Activated naive CD8-positive, alpha-beta T cell treated with anti-CD3 and anti-CD28 coated beads, Interleukin-2, amount 50 U/mL, for 24 hours (primary cell): ENCODE measurements at regions not wholly inside any gene's neighbourhood (a gene's known extent, or its start where the extent isn't known, plus 50 kb on each side); places are given as distances from the start of the nearest gene placed in this dataset.

Experiments used
- ATAC-seq: fragments of 150-1000 bp; cut with Tn5 transposase; one replicate; pipeline ENCODE4 v1.10.0; 2021
- DNase-seq: peaks from one replicate; pipeline ENCODE4 v3.0.0; 2021
- H3K27ac Mint-ChIP-seq: one replicate; pipeline ENCODE4 v1.8.0; 2021; ENCODE audit warnings: mild to moderate bottlenecking, mixed read lengths
- H3K27me3 Mint-ChIP-seq: one replicate; pipeline ENCODE4 v1.8.0; 2021; ENCODE audit warnings: mixed read lengths
- H3K36me3 Mint-ChIP-seq: one replicate; pipeline ENCODE4 v1.8.0; 2021; ENCODE audit warnings: low read depth, mixed read lengths
- H3K4me1 Mint-ChIP-seq: one replicate; pipeline ENCODE4 v1.8.0; 2021; ENCODE audit warnings: mixed read lengths
- H3K4me3 Mint-ChIP-seq: one replicate; pipeline ENCODE4 v1.8.0; 2021; ENCODE audit warnings: mild to moderate bottlenecking, moderate library complexity, mixed read lengths
- H3K9me3 Mint-ChIP-seq: one replicate; pipeline ENCODE4 v1.8.0; 2021; ENCODE audit warnings: mixed read lengths

DNA sequence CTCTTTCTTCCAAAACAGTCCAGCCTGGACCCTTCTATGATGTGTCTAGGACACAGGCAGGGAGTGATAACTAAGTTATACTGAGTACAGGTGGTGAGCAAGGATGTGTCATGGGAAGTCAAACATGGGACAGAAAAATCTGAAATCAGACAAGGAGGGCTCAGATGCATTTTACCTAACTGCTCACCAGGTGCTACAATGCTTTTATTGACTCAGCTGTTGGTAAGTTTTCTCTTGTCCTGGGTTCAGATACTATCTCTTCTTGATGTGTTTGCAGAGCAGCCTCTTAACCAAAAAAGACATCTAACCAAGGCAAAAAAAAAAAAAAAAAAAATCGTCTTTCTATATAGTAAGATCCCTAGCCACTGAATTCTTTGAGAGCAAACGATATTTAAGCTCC is 378.6 kb downstream of the VPS13C start:
- peaks cover 8% of the 10 kb centered on the region for H3K9me3 Mint-ChIP-seq
- H3K27me3 Mint-ChIP-seq: peaks cover 16% of the 10 kb centered on the region
- ATAC-seq: no peak
- no peak for DNase-seq
- no peak overlapping the region for H3K27ac Mint-ChIP-seq
- H3K36me3 Mint-ChIP-seq: no peaks in the 10 kb centered on the region
- H3K4me3 Mint-ChIP-seq: no peak overlapping the region
- H3K4me1 Mint-ChIP-seq: no peaks in the 10 kb centered on the region

DNA sequence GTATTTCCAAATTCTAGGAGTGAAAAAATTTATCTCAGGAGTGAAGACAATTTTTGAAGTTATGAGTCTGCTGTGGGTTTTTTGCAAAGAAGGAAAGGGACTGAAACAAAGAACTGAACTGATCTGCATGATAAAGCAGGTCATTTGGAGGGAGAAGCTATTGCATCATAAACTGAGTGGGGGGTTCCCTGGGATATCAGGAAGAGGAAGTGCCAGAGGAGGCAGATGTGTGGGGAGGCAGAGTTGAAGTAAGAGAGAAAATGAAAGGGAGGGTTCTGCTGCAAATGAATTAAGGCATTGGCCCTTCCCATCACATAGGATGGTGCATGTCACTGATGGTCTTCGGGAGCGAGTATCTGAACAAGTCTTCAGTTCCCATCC is 379.2 kb downstream of the VPS13C start:
- Mint-ChIP-seq H3K4me1 (no peaks in the 10 kb centered on the region), H3K27ac (no peak overlapping the region), H3K36me3 (no peaks in the 10 kb centered on the region), H3K27me3 (peaks cover 16% of the 10 kb centered on the region), H3K9me3 (peaks cover 8% of the 10 kb centered on the region), H3K4me3 (no peak overlapping the region)
- DNase-seq: no peak
- no peak for ATAC-seq

- DNase-seq: no peak
- Mint-ChIP-seq H3K27ac (no peak overlapping the region), H3K36me3 (no peaks in the 10 kb centered on the region), H3K9me3 (peaks cover 8% of the 10 kb centered on the region), H3K27me3 (peaks cover 16% of the 10 kb centered on the region), H3K4me3 (no peak overlapping the region), H3K4me1 (no peaks in the 10 kb centered on the region)
- ATAC-seq: no peak
Observed at GRCh38 chr15:61680260-61681037, 379.8 kb downstream of the VPS13C start.

DNA sequence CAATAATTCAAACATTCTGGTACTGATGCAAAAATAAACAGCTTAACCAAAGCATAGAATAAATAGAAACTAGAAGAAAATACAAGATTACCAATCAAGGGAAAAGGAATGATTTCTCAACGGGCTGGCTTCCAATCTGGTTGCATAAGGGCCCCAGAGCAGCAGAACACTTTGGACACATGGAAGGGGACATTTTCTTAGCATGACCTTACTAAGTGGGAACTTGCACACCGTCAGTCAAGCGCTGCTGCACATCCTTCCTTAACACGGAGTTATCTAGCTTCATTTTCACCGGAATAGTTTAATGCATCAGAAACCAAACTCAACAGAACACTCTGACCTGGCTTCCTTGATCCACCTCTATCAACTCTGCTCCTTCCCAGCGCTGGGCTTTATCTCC is 388.5 kb downstream of the VPS13C start:
- Mint-ChIP-seq H3K4me3 (no peak overlapping the region), H3K4me1 (no peaks in the 10 kb centered on the region), H3K27me3 (peaks cover 19% of the 10 kb centered on the region), H3K27ac (no peak overlapping the region), H3K9me3 (no peaks in the 10 kb centered on the region), H3K36me3 (no peaks in the 10 kb centered on the region)
- DNase-seq (no peak), ATAC-seq (no peak)

DNA sequence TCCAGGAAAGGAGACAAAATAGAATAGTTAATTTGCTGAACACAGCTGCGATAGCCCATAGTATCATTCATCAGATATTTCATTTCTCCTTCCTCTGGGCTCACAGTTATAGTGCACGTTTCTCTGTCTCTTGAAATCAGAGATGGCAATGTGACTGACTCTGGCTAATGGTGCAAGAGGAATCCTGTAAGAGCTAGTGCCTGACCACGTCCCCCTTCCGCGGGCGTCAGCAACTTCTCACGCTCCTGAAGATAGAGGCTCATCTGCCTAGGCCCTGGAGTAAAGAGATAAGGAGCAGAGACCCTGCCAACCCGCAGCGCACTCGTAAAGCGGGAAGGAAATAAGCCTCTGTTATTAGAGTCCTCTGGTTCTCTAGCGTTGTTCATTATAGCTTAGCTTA is 391.8 kb downstream of the VPS13C start:
- Mint-ChIP-seq H3K4me3 (no peak overlapping the region), H3K27me3 (peaks cover 25% of the 10 kb centered on the region), H3K36me3 (no peaks in the 10 kb centered on the region), H3K27ac (no peak overlapping the region), H3K4me1 (no peaks in the 10 kb centered on the region), H3K9me3 (no peaks in the 10 kb centered on the region)
- no peak for ATAC-seq
- no peak for DNase-seq

GRCh38 chr15:61661791-61662190 is 398.5 kb downstream of the VPS13C start:
- Mint-ChIP-seq H3K27me3 (peaks cover 16% of the 10 kb centered on the region), H3K36me3 (no peaks in the 10 kb centered on the region), H3K4me3 (no peak overlapping the region), H3K27ac (no peak overlapping the region), H3K9me3 (no peaks in the 10 kb centered on the region), H3K4me1 (no peaks in the 10 kb centered on the region)
- DNase-seq: no peak
- no peak for ATAC-seq

GRCh38 chr15:61660579-61660978 is 399.7 kb downstream of the VPS13C start:
- DNase-seq: no peak
- Mint-ChIP-seq H3K27me3 (peaks cover 13% of the 10 kb centered on the region), H3K9me3 (no peaks in the 10 kb centered on the region)

DNA sequence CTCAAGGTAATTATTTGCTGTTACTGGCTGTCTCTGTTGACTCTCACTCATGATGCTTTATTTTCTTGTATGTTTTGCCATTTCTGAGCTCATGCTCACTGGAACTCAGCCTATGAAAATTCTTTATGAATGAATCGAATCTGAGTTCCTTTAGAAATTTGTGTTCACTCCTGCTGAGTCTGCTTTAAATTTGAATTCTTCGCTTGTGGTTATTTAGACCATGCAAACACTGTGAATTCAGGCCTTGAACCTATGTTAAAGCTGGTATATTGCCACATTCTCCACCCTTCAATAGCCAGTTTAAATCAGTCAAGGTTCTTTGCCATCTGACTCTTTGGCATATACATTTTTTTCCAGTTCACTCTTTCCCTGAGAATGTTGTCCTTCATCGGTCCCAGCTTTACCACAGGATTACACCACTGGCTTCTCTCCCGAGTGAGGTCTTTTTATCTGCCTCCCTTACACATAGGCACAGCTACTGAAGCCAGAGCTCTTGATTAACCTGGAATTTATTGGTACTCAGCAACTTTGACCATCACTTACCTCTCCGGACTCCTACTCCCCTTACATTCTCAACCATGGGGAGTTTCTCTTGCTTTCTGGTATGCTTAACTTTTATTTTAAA is 400.6 kb downstream of the VPS13C start:
- Mint-ChIP-seq H3K4me1 (no peaks in the 10 kb centered on the region), H3K9me3 (no peaks in the 10 kb centered on the region), H3K27me3 (peaks cover 6% of the 10 kb centered on the region), H3K36me3 (no peaks in the 10 kb centered on the region), H3K27ac (no peak overlapping the region), H3K4me3 (no peak overlapping the region)
- ATAC-seq: no peak
- DNase-seq: no peak

More at GRCh38 chr15:61660579-61660978, 399.7 kb downstream of the VPS13C start:
- Mint-ChIP-seq H3K27ac (no peak overlapping the region), H3K4me1 (no peaks in the 10 kb centered on the region), H3K36me3 (no peaks in the 10 kb centered on the region), H3K4me3 (no peak overlapping the region)
- ATAC-seq: no peak

- DNase-seq (no peak), ATAC-seq (no peak)
- Mint-ChIP-seq H3K27me3 (peaks cover 2% of the 10 kb centered on the region), H3K27ac (no peak overlapping the region), H3K4me1 (no peaks in the 10 kb centered on the region), H3K9me3 (no peaks in the 10 kb centered on the region), H3K4me3 (no peak overlapping the region), H3K36me3 (no peaks in the 10 kb centered on the region)
Observed at GRCh38 chr15:61657461-61657860, 402.8 kb downstream of the VPS13C start.

DNA sequence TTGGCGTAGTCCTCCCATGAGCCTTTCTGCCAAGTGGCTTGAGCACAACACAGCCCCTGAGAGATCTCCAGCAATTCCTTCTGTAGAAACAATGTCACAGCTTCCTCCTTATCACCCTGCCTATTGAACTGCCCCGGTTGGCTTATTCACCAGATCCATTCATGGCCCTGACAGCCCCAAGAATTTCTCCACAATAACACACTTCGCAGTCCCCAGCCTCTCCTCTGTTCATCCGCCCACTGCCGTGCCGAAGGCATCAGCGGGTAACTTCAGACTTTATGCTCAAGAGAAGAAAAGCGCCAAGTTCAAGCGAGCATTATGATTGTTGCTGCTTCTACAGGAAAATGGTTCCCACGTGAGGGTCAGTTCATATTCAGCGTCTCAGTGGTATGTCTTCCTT is 403.9 kb downstream of the VPS13C start:
- Mint-ChIP-seq H3K4me1 (no peaks in the 10 kb centered on the region), H3K36me3 (no peaks in the 10 kb centered on the region), H3K27me3 (peaks cover 2% of the 10 kb centered on the region), H3K9me3 (no peaks in the 10 kb centered on the region), H3K27ac (no peak overlapping the region), H3K4me3 (no peak overlapping the region)
- ATAC-seq: no peak
- no peak for DNase-seq

- H3K27ac Mint-ChIP-seq: no peak overlapping the region
- no peaks in the 10 kb centered on the region for H3K4me1 Mint-ChIP-seq
Observed at GRCh38 chr15:61655881-61656280, 404.4 kb downstream of the VPS13C start.

DNA sequence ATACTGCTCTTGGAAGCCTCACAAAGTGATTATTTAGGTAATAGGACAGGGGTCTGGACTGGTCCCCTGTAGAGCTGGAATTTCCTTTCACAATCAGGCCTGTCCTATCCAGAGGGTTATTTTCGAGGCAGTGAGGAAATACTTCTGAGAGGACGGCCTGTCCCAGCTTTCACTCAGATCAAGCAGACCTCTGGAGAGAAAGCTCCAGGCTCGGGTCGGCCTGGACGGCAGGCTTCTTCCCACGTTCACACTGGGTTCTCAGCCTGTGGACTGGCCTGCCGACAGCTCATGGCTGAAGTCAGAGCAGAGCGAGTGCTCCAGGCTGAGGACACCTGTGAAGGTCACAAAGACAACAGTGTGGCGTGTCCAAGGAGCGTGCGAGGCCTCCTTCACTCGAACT is 405.3 kb downstream of the VPS13C start:
- ATAC-seq: no peak

More at GRCh38 chr15:61655881-61656280, 404.4 kb downstream of the VPS13C start:
- Mint-ChIP-seq H3K27me3 (peaks cover 2% of the 10 kb centered on the region), H3K9me3 (no peaks in the 10 kb centered on the region), H3K4me3 (no peak overlapping the region), H3K36me3 (no peaks in the 10 kb centered on the region)
- no peak for ATAC-seq
- DNase-seq: no peak

GRCh38 chr15:61654002-61654740 is 406.1 kb downstream of the VPS13C start:
- H3K9me3 Mint-ChIP-seq: no peaks in the 10 kb centered on the region
- no peaks in the 10 kb centered on the region for H3K4me1 Mint-ChIP-seq
- no peak overlapping the region for H3K4me3 Mint-ChIP-seq
- H3K36me3 Mint-ChIP-seq: no peaks in the 10 kb centered on the region
- DNase-seq: no peak
- ATAC-seq: no peak
- H3K27me3 Mint-ChIP-seq: no peaks in the 10 kb centered on the region
- no peak overlapping the region for H3K27ac Mint-ChIP-seq

More for the DNA sequence above, 405.3 kb downstream of the VPS13C start:
- Mint-ChIP-seq H3K27ac (no peak overlapping the region), H3K27me3 (no peaks in the 10 kb centered on the region), H3K4me1 (no peaks in the 10 kb centered on the region), H3K4me3 (no peak overlapping the region), H3K9me3 (no peaks in the 10 kb centered on the region), H3K36me3 (no peaks in the 10 kb centered on the region)
- DNase-seq: no peak

DNA sequence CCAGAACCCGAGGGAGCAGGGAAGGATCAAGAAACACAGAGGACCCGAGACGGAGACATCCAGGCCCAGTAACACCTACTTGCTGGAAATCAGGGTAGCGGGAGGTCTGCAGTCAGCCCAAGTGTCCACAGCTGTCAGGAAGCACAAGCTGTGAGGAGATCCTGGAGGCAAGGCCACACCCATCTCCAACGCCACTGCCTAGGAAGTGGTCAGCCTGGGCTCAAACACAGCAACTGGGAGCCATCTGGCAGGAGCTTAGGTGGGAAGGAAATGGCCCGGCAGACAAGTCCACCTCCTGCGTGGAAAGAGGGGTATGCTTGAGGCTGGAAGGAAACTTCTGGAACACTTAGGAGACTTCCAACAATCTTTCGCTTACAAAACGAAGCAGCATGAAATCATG is 407.1 kb downstream of the VPS13C start:
- Mint-ChIP-seq H3K9me3 (no peaks in the 10 kb centered on the region), H3K27ac (no peak overlapping the region), H3K36me3 (no peaks in the 10 kb centered on the region), H3K4me1 (no peaks in the 10 kb centered on the region), H3K27me3 (peaks cover 4% of the 10 kb centered on the region), H3K4me3 (no peak overlapping the region)
- ATAC-seq (no peak), DNase-seq (no peak)

- H3K36me3 Mint-ChIP-seq: no peaks in the 10 kb centered on the region
- no peaks in the 10 kb centered on the region for H3K9me3 Mint-ChIP-seq
- ATAC-seq: no peak
- no peaks in the 10 kb centered on the region for H3K4me1 Mint-ChIP-seq
- H3K27me3 Mint-ChIP-seq: peaks cover 5% of the 10 kb centered on the region
- no peak for DNase-seq
- H3K4me3 Mint-ChIP-seq: no peak overlapping the region
- H3K27ac Mint-ChIP-seq: no peak overlapping the region
Observed at GRCh38 chr15:61651267-61651666, 409.0 kb downstream of the VPS13C start.
